ENCODE measurements at regions not wholly inside any gene's neighbourhood (a gene's known extent, or its start where the extent isn't known, plus 50 kb on each side); places are given as distances from the start of the nearest gene placed in this dataset.

GRCh38 chr2:16155366-16155765, 215.0 kb downstream of the MYCN start:
- no peak for DNase-seq (ENCODE audit: extremely low read depth, insufficient read length)
- H3K27me3 ChIP-seq (replicated peaks; ENCODE audit: control insufficient read depth, insufficient read depth, low read length): no peaks in the 10 kb centered on the region; the same call in 1 of the 2 replicates
- no peaks in the 10 kb centered on the region for H3K36me3 ChIP-seq (ENCODE audit: control insufficient read depth, insufficient read depth, low read length)
- TF ChIP-seq CTCF (IDR thresholded peaks at IDR 0.05; ENCODE audit: insufficient read depth, low read length, poor library complexity, severe bottlenecking): no peak
- H3K4me3 ChIP-seq (replicated peaks; ENCODE audit: low read depth, low read length): no peak overlapping the region

- TF ChIP-seq CTCF (IDR thresholded peaks at IDR 0.05; ENCODE audit: insufficient read depth, low read length, poor library complexity, severe bottlenecking): no peak
- Histone ChIP-seq H3K4me3 (replicated peaks; ENCODE audit: low read depth, low read length) (no peak overlapping the region), H3K27me3 (replicated peaks; ENCODE audit: control insufficient read depth, insufficient read depth, low read length) (no peaks in the 10 kb centered on the region; the same call in 1 of the 2 replicates), H3K36me3 (ENCODE audit: control insufficient read depth, insufficient read depth, low read length) (no peaks in the 10 kb centered on the region)
- DNase-seq (ENCODE audit: extremely low read depth, insufficient read length): no peak
Measured at GRCh38 chr2:16154501-16155280, 214.3 kb downstream of the MYCN start.

GRCh38 chr2:16154061-16154460, 213.7 kb downstream of the MYCN start:
- no peak overlapping the region for H3K4me3 ChIP-seq (replicated peaks; ENCODE audit: low read depth, low read length)
- no peaks in the 10 kb centered on the region; the same call in 1 of the 2 replicates for H3K27me3 ChIP-seq (replicated peaks; ENCODE audit: control insufficient read depth, insufficient read depth, low read length)
- no peaks in the 10 kb centered on the region for H3K36me3 ChIP-seq (ENCODE audit: control insufficient read depth, insufficient read depth, low read length)
- no peak for DNase-seq (ENCODE audit: extremely low read depth, insufficient read length)
- no peak for TF ChIP-seq CTCF (IDR thresholded peaks at IDR 0.05; ENCODE audit: insufficient read depth, low read length, poor library complexity, severe bottlenecking)

- Histone ChIP-seq H3K36me3 (ENCODE audit: control insufficient read depth, insufficient read depth, low read length) (no peaks in the 10 kb centered on the region), H3K27me3 (replicated peaks; ENCODE audit: control insufficient read depth, insufficient read depth, low read length) (no peaks in the 10 kb centered on the region; the same call in 1 of the 2 replicates), H3K4me3 (replicated peaks; ENCODE audit: low read depth, low read length) (no peak overlapping the region)
- no peak for DNase-seq (ENCODE audit: extremely low read depth, insufficient read length)
- TF ChIP-seq CTCF (IDR thresholded peaks at IDR 0.05; ENCODE audit: insufficient read depth, low read length, poor library complexity, severe bottlenecking): no peak
Measured at GRCh38 chr2:16153754-16154035, 213.3 kb downstream of the MYCN start.

- TF ChIP-seq CTCF (IDR thresholded peaks at IDR 0.05; ENCODE audit: insufficient read depth, low read length, poor library complexity, severe bottlenecking): no peak
- DNase-seq (ENCODE audit: extremely low read depth, insufficient read length): no peak
- Histone ChIP-seq H3K36me3 (ENCODE audit: control insufficient read depth, insufficient read depth, low read length) (no peaks in the 10 kb centered on the region), H3K4me3 (replicated peaks; ENCODE audit: low read depth, low read length) (no peak overlapping the region), H3K27me3 (replicated peaks; ENCODE audit: control insufficient read depth, insufficient read depth, low read length) (no peaks in the 10 kb centered on the region)
Measured at GRCh38 chr2:16152928-16153753, 212.8 kb downstream of the MYCN start.
